ENCODE measurements at regions not wholly inside any gene's neighbourhood (a gene's known extent, or its start where the extent isn't known, plus 50 kb on each side); places are given as distances from the start of the nearest gene placed in this dataset.

DNA sequence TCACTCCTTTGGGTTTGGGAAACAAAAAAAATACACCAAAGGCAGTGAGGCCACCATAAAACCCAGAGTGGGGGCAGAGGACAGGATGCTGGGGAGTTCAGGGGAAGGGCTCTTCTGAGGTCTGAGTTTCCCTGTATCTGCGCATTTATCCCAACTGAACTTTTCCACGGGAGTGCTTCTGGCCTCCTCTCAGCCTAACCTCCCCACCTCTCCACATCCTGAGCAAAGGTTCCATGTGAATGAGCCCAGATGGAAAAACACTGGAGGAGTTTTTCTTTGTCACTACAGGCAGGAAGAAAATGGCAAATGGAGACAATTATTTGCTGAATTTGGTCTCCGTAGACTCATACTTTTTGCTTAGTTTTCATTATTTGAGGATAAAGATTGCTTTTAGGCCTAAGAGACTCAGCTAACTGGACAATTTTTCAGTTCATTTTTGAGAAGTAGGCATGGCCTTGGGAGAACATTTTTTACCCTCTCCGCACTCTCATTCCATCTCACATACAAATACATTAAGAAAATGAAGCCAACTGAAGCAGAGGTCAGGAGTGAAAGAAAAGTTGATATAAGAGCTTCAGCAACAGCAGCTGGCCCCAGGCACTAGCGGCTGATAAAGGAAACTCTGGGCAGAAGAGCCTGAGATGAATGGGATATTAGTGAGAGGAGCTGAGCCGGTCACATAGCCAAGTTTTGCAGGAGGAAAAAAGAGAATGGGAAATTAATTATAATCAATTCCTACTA is 82.6 kb upstream of the CYP1B1 start:
- dilution Hi-C loops (cut with HindIII; ENCODE audit: low sequenced_read_pairs, unreplicated experiment) (no loop called here), intact Hi-C loops (cut with micrococcal nuclease) (no loop called here), in situ Hi-C loops (cut with MboI; ENCODE audit: low sequenced_read_pairs) (no loop called here)
- Histone ChIP-seq H3K56ac (ENCODE audit: extremely low read depth, insufficient read depth, low read length) (no peak overlapping the region), H2BK5ac (ENCODE audit: low read depth, low read length, poor library complexity, severe bottlenecking) (no peak overlapping the region), H2AFZ (replicated peaks; ENCODE audit: low read length, poor library complexity) (no peak overlapping the region), H3K79me1 (ENCODE audit: low read depth in 1 of 2, low read length in 2 of 2) (no peaks in the 10 kb centered on the region), H2AK5ac (ENCODE audit: low read depth, low read length) (no peak overlapping the region; the same call in 1 of the 2 replicates), H2BK15ac (ENCODE audit: low read depth, low read length) (no peak overlapping the region), H3K4me1 (ENCODE audit: control insufficient read depth, insufficient read depth, low read length) (peaks cover 7% of the 10 kb centered on the region; the same call in 1 of the 2 replicates), H3K4me2 (ENCODE audit: low read depth, low read length) (no peak overlapping the region), H4K91ac (ENCODE audit: insufficient read depth, low read depth, low read length) (peak overlapping the region; percentile 34; the same call in 1 of the 2 replicates), H4K20me1 (ENCODE audit: insufficient read depth, low read length) (no peaks in the 10 kb centered on the region), H3K18ac (ENCODE audit: low read depth, low read length) (peak overlapping the region; percentile 13; the same call in 1 of the 2 replicates), H2AK9ac (replicated peaks; ENCODE audit: low read depth, low read length, poor library complexity) (no peak overlapping the region), H4K5ac (ENCODE audit: low read depth, low read length) (peak overlapping the region; percentile 40), H4K8ac (ENCODE audit: low read depth in 2 of 2, low read length in 2 of 2) (no peak overlapping the region), H3K4ac (ENCODE audit: low read depth, low read length) (no peak overlapping the region), H3K36me3 (ENCODE audit: control insufficient read depth, insufficient read depth, low read length) (no peaks in the 10 kb centered on the region), H3K4me3 (ENCODE audit: insufficient read depth, low read depth, low read length) (no peak overlapping the region), H2BK120ac (ENCODE audit: low read depth, low read length) (0 out of 2 replicates have a peak overlapping the region, but pooled peaks have one; percentile 25), H3K9ac (ENCODE audit: low read depth, low read length) (no peak overlapping the region), H3K9me1 (ENCODE audit: insufficient read depth, low read length) (no peaks in the 10 kb centered on the region), H3K14ac (replicated peaks; ENCODE audit: low read depth, low read length) (no peak overlapping the region), H2BK20ac (ENCODE audit: low read depth, low read length) (peak overlapping the region; percentile 37; the same call in 1 of the 2 replicates), H3K27ac (ENCODE audit: insufficient read depth, low read length) (peak overlapping the region; percentile 69; the same call in 1 of the 2 replicates), H3K27me3 (ENCODE audit: control insufficient read depth, insufficient read depth, low read length) (peaks cover 27% of the 10 kb centered on the region), H3K23ac (ENCODE audit: low read depth, low read length) (no peak overlapping the region), H3K9me3 (ENCODE audit: control insufficient read depth, insufficient read depth, low read length) (no peaks in the 10 kb centered on the region)
- WGBS, 2 experiments (ENCODE audit: extremely low coverage in 2 of 2, insufficient read length in 1 of 2) = no CpG with 5 or more reads among the region's 6 CpGs
- DNase-seq = peak; percentile 53
- ChIA-PET CTCF (no interaction called here), POLR2A (ENCODE audit: unreplicated experiment) (no interaction called here)
- ATAC-seq (ENCODE audit: low read depth) = peak; percentile 80
- TF ChIP-seq RAD21 (IDR thresholded peaks at IDR 0.05; ENCODE audit: low read length) = no peak
- TF ChIP-seq CEBPB (IDR thresholded peaks at IDR 0.05; ENCODE audit: low read depth, low read length) = no peak
- TF ChIP-seq, protein P1, sequence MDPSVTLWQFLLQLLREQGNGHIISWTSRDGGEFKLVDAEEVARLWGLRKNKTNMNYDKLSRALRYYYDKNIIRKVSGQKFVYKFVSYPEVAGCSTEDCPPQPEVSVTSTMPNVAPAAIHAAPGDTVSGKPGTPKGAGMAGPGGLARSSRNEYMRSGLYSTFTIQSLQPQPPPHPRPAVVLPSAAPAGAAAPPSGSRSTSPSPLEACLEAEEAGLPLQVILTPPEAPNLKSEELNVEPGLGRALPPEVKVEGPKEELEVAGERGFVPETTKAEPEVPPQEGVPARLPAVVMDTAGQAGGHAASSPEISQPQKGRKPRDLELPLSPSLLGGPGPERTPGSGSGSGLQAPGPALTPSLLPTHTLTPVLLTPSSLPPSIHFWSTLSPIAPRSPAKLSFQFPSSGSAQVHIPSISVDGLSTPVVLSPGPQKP (IDR thresholded peaks at IDR 0.05; ENCODE audit: borderline replicate concordance, low read depth, low read length) = no peak
- TF ChIP-seq NFE2L2 (IDR thresholded peaks at IDR 0.05; ENCODE audit: low read depth, low read length) = no peak
- no TSS peak for BruUV-seq (replicated peaks)
